Lung (tissue), 11 donors: ENCODE measurements at regions not wholly inside any gene's neighbourhood (a gene's known extent, or its start where the extent isn't known, plus 50 kb on each side); places are given as distances from the start of the nearest gene placed in this dataset.

ENCODE experiments used
- ATAC-seq: fragments of 200-7000 bp; cut with Tn5 transposase; one replicate; pipeline ENCODE4 v1.9.1; 2020; ENCODE audit warnings: moderate number of reproducible peaks; ENCODE audit not compliant: insufficient read depth, low FRiP score
- DNase-seq, 3 donors: peaks; one replicate each; pipeline ENCODE4 v3.0.0-alpha.2; 2013 to 2017
- H3K27ac ChIP-seq, 2 donors: one replicate each; pipeline ENCODE4 v1.5.1; 2013; ENCODE audit warnings: mild to moderate bottlenecking in 2 of 2, moderate library complexity in 2 of 2, control low read depth in 1 of 2, inconsistent platforms in 1 of 2, low read depth in 1 of 2, low read length in 1 of 2
- H3K27me3 ChIP-seq, 3 donors: one replicate each; pipeline ENCODE4 v1.5.1; 2013; ENCODE audit warnings: low read length in 2 of 3; ENCODE audit not compliant: control insufficient read depth in 3 of 3, insufficient read depth in 3 of 3
- H3K36me3 ChIP-seq, 4 donors: one replicate each; pipeline ENCODE4 v1.5.1; 2013; ENCODE audit warnings: low read length in 4 of 4, mild to moderate bottlenecking in 1 of 4, moderate library complexity in 1 of 4; ENCODE audit not compliant: control insufficient read depth in 4 of 4, insufficient read depth in 4 of 4
- H3K4me1 ChIP-seq, 5 donors: one replicate each; pipeline ENCODE4 v1.5.1; 2013; ENCODE audit warnings: low read length in 5 of 5, mild to moderate bottlenecking in 2 of 5, moderate library complexity in 1 of 5; ENCODE audit not compliant: control insufficient read depth in 5 of 5, insufficient read depth in 5 of 5
- H3K4me3 ChIP-seq: one replicate; pipeline ENCODE4 v1.5.1; 2013; ENCODE audit warnings: mild to moderate bottlenecking, control low read depth, moderate library complexity
- H3K9ac ChIP-seq, 2 donors: one replicate each; pipeline ENCODE4 v1.5.1; 2013; ENCODE audit warnings: low read length in 2 of 2, control low read depth in 1 of 2; ENCODE audit not compliant: insufficient read depth in 1 of 2
- H3K9me3 ChIP-seq, 4 donors: one replicate each; pipeline ENCODE4 v1.5.1; 2013; ENCODE audit warnings: low read length in 3 of 4, mild to moderate bottlenecking in 1 of 4, moderate library complexity in 1 of 4; ENCODE audit not compliant: control insufficient read depth in 4 of 4, insufficient read depth in 3 of 4
- CTCF ChIP-seq: IDR thresholded peaks from 2 replicates; pipeline ENCODE4 v1.5.1; 2012; ENCODE audit warnings: mild to moderate bottlenecking; ENCODE audit errors: control extremely low read depth, extremely low read depth
- WGBS, 2 donors: extraction: QIAGEN DNeasy Blood & Tissue Kit; methylation state at CpG; one replicate each; pipeline ENCODE4 v1.1.7; 2013; 5-methylcytosine and 5-hydroxymethylcytosine counted together
- donor health status: control.
- donor health status: control.
- donor health status: Bipolar disorder and iron deficiency.
- donor health status: healthy.
- donor health status: DM: yes; HTN: yes; CAD: no.

- no peaks in the 10 kb centered on the region for H3K4me1 ChIP-seq
- WGBS, 2 donors, result 79 to 96% methylated on average over 2 of the region's 2 CpGs
- no peaks in the 10 kb centered on the region for H3K9me3 ChIP-seq
- no peak overlapping the region for H3K4me3 ChIP-seq
- H3K9ac ChIP-seq, result no peak overlapping the region
- no peaks in the 10 kb centered on the region for H3K27me3 ChIP-seq
- TF ChIP-seq CTCF, result no peak
- DNase-seq, result no peak
- H3K36me3 ChIP-seq, result no peaks in the 10 kb centered on the region
- no peak overlapping the region for H3K27ac ChIP-seq
- no peak for ATAC-seq
Measured at GRCh38 chr4:96037705-96038104, 197.8 kb downstream of the PDHA2 start.

GRCh38 chr4:96039217-96039616 is 199.3 kb downstream of the PDHA2 start:
- H3K36me3 ChIP-seq, result no peaks in the 10 kb centered on the region
- TF ChIP-seq CTCF, result no peak
- H3K4me1 ChIP-seq, result no peaks in the 10 kb centered on the region
- 27 to 43% methylated on average over 1 of the region's 1 CpG for WGBS, 2 donors
- ATAC-seq, result no peak
- no peak overlapping the region for H3K9ac ChIP-seq
- DNase-seq, result no peak
- H3K27ac ChIP-seq, result no peak overlapping the region
- no peaks in the 10 kb centered on the region for H3K9me3 ChIP-seq
- H3K27me3 ChIP-seq, result no peaks in the 10 kb centered on the region
- no peak overlapping the region for H3K4me3 ChIP-seq

GRCh38 chr4:96039803-96040436 is 200.0 kb downstream of the PDHA2 start:
- H3K27ac ChIP-seq, result no peak overlapping the region
- WGBS, 2 donors, result 59 to 81% methylated on average over 2 of the region's 2 CpGs
- no peak for ATAC-seq

More at GRCh38 chr4:96039803-96040436, 200.0 kb downstream of the PDHA2 start:
- H3K9ac ChIP-seq, result no peak overlapping the region
- no peaks in the 10 kb centered on the region for H3K36me3 ChIP-seq
- H3K9me3 ChIP-seq, result no peaks in the 10 kb centered on the region
- no peaks in the 10 kb centered on the region for H3K27me3 ChIP-seq
- no peaks in the 10 kb centered on the region for H3K4me1 ChIP-seq
- DNase-seq, result no peak
- TF ChIP-seq CTCF, result no peak
- H3K4me3 ChIP-seq, result no peak overlapping the region
